ENCODE measurements at regions not wholly inside any gene's neighbourhood (a gene's known extent, or its start where the extent isn't known, plus 50 kb on each side); places are given as distances from the start of the nearest gene placed in this dataset.

GRCh38 chr5:86786955-86787354 lies 169.2 kb downstream of the COX7C start:
- no peak for DNase-seq

DNA sequence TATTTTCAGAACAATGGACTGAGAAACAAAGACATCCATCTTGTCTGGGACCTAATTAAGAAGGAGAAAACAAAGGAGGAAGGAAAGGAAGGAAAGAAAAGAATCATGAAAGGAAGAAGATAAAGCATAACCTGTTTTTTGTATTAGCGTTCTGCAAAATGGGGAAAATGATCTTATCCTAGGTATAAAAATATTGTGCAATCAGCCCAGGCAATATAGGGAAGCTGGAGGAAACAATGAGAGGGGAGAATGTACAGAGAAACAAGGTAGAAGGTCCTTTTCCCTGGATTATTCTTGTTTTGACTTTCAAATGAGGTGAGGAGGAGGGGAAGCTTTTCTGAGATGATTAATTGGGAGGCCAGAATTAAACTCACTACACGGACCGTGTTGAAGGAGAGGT lies 177.9 kb downstream of the COX7C start:
- DNase-seq: no peak

DNA sequence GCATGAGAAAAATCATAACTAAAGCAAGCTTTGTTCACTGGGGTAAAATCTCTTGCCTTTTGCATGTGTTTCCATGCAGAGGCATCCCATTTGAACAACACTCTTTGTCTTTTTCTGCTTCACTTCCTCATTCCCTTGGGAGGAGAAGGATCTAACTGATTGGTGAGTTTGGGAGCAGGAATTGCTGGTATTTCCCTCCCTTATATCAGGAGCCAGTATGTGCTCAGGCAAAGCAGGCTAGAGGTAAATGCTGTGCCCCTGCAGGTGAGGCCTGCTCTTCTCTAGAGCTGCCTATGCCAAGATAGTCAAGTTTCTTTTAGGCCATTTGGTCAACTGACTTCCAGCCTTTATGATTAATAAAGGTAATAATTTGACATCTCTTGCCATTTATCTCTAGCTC lies 179.9 kb downstream of the COX7C start:
- DNase-seq: no peak

GRCh38 chr5:86806206-86806605 lies 188.5 kb downstream of the COX7C start:
- no peak for DNase-seq

DNA sequence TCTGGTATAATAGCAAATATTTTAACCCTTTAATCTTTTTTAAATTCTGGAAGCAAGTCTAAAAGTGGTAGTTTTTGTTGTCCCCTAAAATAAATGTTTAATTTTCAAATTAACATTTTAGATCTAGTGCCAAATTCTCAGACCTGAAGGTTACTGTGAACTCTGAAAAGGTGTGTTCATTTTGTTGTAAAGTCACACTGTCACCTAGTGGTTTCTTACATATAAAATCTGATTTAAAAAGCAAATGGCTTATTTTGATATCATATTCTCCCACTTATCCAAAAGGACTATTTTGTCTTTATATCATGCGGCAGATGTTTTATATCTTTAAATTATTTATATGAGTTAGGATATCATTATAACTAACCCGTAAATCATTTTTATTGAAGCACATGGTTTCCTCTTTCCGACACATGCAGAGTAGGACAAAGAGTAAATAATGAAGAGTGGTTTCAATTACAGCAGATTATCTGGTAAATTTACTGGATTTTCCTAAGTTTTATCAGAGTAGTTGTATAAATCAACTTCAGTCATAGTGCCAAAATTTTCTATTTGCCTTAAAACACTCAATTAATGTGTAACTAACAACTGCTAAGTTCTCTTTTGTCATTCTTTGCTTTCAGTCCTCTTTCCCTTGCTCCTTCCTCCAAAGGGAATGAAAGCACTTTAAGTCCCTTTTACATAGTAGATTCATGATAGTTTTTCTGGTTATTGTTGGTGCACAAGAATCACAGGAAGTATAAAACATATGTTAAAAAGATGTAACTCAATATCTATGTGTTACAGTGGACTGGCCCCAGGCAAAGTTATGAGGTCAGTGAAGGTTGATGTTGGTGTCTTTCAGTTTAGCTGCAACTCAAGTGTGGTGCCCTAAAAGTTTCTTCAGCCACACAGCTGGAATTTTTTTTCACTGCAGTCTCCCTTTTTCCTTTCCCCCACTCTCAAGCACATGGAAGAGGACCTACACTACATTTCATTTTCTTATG lies 189.6 kb downstream of the COX7C start:
- no peak for DNase-seq

GRCh38 chr5:86814315-86814714 lies 196.6 kb downstream of the COX7C start:
- DNase-seq: no peak

GRCh38 chr5:86814907-86815306 lies 197.2 kb downstream of the COX7C start:
- DNase-seq: no peak

GRCh38 chr5:86824637-86825036 lies 206.9 kb downstream of the COX7C start:
- no peak for DNase-seq

GRCh38 chr5:86831128-86831527 lies 213.4 kb downstream of the COX7C start:
- no peak for DNase-seq

DNA sequence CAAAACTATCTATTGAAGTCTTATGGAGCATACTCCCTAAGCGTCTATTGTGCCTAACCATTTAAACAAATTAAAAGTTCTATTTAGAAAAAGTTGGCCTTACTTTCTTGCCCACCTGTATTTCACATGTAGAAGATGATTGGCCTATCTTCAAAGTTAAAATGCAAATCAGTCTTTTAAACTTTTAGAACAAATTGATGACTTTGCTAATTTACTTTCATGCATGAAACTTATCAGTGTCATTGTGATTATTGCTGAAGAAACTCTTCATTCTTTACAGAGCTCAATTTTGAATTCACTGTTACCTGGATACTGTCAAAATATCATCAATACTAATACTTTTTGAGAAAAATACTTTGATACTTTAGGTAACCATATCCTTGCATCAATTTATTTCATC lies 216.1 kb downstream of the COX7C start:
- no peak for DNase-seq

- no peak for DNase-seq
Measured at GRCh38 chr5:86837610-86838009, 219.9 kb downstream of the COX7C start.

- no peak for DNase-seq
Measured at GRCh38 chr5:86838083-86838482, 220.3 kb downstream of the COX7C start.

DNA sequence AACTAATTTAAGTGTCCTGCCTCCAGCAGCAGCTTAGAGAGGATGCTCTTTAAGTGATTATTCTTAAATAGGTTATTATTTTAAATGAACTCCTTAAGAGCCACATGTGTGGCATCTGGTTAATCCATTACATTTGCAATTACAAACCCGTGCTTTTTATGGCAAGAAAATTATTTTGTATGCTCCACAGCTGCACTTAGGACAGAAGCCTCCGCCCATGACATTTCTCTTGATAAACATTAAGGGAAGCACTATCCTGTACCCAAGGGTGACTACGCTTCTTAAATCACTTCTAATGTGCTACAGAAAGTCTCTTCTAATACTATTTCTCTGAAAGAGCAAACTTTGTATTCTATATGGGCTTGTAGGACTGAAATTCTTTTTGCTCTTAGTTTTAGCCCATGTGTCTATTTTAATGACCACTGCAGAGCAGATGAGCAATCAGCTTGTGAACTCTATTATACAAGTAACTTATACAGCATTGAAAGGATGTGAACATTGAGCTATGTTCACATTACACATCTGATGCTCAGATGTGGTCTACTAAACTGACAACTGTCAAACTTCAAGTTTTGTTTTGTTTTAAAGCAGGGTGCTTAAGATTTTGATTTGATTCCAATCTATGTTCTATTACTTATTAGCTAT lies 223.4 kb downstream of the COX7C start:
- DNase-seq: no peak

GRCh38 chr5:86858442-86858841 lies 240.7 kb downstream of the COX7C start:
- no peak for DNase-seq

DNA sequence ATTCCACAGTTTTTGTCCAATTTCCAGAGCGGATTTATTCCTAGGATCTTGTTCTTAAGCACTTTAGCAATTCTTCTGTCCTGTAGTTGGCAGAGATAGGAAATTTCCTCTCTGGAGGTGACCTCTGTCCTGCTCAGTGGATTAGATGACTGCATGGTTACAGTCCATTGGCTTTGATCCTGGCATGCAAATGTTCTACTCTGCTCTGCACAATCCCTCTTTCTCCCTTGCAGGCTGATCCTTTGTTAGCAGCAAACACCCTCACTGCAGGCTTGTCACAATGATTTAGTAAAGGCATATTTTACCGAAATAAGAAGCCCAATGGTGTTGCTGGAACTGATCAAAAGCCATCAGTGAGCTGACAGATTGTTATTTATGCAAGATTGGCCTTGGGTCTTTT lies 243.8 kb downstream of the COX7C start:
- DNase-seq: no peak

DNA sequence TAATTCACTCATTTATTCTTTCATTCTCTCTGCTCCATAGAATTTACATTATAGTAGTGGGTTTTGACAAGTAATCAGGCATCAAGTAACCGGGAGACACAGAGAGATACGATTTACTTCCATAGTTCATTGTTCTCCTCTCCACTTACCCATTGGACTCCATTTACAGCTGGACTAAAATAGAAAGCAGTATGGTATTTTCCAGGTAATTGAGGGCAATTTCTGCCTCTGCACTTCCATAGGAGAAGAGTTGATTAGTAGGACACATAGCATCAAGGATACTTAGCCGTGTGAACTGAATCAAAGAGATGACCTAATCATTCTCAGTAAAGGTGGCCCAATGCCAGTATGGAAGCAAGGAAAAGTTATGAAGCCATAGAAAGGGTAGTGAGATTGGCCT lies 244.4 kb downstream of the COX7C start:
- no peak for DNase-seq

- no peak for DNase-seq
Measured at GRCh38 chr5:86864051-86864450, 246.3 kb downstream of the COX7C start.

DNA sequence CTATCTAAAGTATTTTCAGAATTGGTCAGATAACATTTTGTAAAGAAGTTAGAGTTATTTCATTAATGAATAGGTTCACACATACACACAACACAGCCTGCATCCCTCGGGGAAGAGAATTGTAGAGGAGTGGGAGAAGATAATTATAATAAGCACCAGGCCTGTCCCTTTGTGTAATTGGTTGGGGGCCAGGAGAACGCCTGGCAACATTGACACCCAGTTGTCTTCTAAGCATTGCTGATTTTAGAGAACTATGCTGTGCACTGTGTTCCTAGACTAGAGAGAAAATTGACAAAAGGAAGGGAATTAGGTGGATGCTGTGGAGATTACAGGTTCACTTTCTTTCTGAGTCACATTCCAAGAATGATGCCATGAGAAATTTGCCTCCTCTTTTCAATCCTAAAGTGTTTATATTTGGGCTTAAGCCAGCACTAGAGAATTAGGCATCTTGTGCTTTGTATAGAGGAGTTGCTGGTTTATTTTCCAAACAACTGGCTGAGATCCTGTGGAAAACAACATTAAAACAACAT lies 247.6 kb downstream of the COX7C start:
- DNase-seq: no peak

GRCh38 chr5:86866036-86866435 lies 248.3 kb downstream of the COX7C start:
- DNase-seq: no peak

DNA sequence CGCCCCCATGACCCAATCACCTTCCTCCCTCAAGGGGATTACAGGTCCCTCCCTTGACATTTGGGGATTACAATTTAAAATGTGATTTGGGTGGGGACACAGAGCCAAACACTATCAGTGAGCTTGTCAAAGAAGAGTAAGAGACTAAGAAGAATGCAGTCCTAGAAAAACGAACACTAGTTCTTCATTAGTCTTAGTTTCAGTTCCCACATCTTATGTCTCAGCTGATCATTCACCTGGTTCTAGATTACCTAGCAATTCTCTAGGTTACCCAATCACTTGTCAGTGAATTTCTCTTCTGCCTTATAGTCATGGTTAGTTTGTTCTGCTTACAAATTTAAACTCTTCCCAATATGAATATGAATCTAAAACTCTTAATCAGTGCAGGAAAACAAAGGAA lies 251.5 kb downstream of the COX7C start:
- no peak for DNase-seq

- no peak for DNase-seq
Measured at GRCh38 chr5:86875539-86875938, 257.8 kb downstream of the COX7C start.

DNA sequence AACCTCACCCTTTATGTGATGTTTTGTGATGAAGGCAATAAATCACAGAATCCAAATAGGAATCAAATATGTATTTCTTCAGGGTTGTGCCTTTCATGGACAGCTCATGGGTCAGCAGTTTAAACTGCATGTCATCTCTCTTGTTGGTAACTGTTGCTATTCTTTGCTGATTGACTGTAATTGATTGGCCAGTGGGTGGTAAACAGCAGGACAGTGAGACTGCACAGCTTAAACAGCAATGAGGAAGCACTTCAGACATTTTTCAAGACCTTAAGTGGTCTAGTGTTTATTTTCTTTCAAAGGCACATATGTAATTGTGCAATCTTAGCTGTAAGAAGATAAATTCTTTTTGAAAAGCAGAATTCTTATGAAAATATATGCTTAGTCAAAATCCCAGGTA lies 260.5 kb downstream of the COX7C start:
- no peak for DNase-seq

- no peak for DNase-seq
Measured at GRCh38 chr5:86879086-86879485, 261.3 kb downstream of the COX7C start.

DNA sequence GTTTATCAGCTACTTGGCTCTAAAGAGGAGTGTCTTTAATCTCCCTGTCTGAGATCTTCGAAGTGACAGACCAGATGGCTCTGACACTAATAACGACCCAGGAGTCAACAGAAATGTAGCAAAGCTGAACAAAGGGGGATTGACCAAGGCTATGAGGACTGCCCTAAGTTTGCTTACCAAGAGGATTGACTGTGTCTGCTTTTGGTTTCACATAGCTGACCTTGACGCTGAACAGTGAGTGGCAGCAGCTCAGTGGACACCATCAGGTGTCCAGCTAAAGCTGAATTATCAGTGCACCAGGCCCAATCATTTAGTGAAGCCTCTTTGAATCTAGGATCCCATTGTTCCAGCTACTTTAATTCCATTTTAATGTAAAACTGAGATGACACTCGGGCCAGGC lies 262.6 kb downstream of the COX7C start:
- no peak for DNase-seq

Data from CD4-positive, alpha-beta T cell treated with Interleukin-4 for 4 hours (primary cell).